ENCODE measurements at regions not wholly inside any gene's neighbourhood (a gene's known extent, or its start where the extent isn't known, plus 50 kb on each side); places are given as distances from the start of the nearest gene placed in this dataset.

- no peaks in the 10 kb centered on the region for H3K9me3 ChIP-seq (ENCODE audit: low read length)
- peak; percentile 26 for DNase-seq
- no peak for ATAC-seq
- no peak for TF ChIP-seq CTCF (conservative IDR thresholded peaks at IDR 0.05; ENCODE audit: low read depth, low read length)
- no peak for TF ChIP-seq EZH2 (IDR thresholded peaks at IDR 0.05; ENCODE audit: low read length, unreplicated experiment)
- TF ChIP-seq EZH2phosphoT487 (IDR thresholded peaks at IDR 0.05; ENCODE audit: borderline replicate concordance, low read length): no peak
- ChIA-PET CTCF (no interaction called here), POLR2A (ENCODE audit: unreplicated experiment) (no interaction called here)
- no peak overlapping the region for H3K4me2 ChIP-seq (ENCODE audit: low read length)
- H3K4me3 ChIP-seq (ENCODE audit: low read length): no peak overlapping the region
- BruUV-seq (replicated peaks): no TSS peak
- no peak overlapping the region for H2AFZ ChIP-seq (ENCODE audit: low read length)
- no peak overlapping the region for H3K27ac ChIP-seq (ENCODE audit: low read length)
- H3K9ac ChIP-seq (ENCODE audit: low read length): no peak overlapping the region
- H4K20me1 ChIP-seq (ENCODE audit: low read length): no peaks in the 10 kb centered on the region
- H3F3A ChIP-seq (ENCODE audit: low read length, unreplicated experiment): no peaks in the 10 kb centered on the region
- H3K27me3 ChIP-seq (ENCODE audit: low read length): peaks cover 78% of the 10 kb centered on the region
- H3K36me3 ChIP-seq (ENCODE audit: low read depth, low read length): no peaks in the 10 kb centered on the region
- H3K79me2 ChIP-seq (ENCODE audit: low read length): no peaks in the 10 kb centered on the region
- H3K4me1 ChIP-seq (ENCODE audit: insufficient read depth, low read length): no peaks in the 10 kb centered on the region
- no peaks in the 10 kb centered on the region for H3K9me2 ChIP-seq (replicated peaks; ENCODE audit: low read length)
- intact Hi-C loops (cut with micrococcal nuclease): no loop called here
Measured at GRCh38 chrX:30990361-30990760, 81.5 kb downstream of the FTHL17 start.

- Histone ChIP-seq H3K4me3 (ENCODE audit: low read length) (no peak overlapping the region), H3K9ac (ENCODE audit: low read length) (no peak overlapping the region), H3F3A (ENCODE audit: low read length, unreplicated experiment) (no peaks in the 10 kb centered on the region), H3K9me2 (replicated peaks; ENCODE audit: low read length) (no peaks in the 10 kb centered on the region), H3K9me3 (ENCODE audit: low read length) (no peaks in the 10 kb centered on the region), H3K4me2 (ENCODE audit: low read length) (no peak overlapping the region), H3K27ac (ENCODE audit: low read length) (no peak overlapping the region), H2AFZ (ENCODE audit: low read length) (no peak overlapping the region), H3K4me1 (ENCODE audit: insufficient read depth, low read length) (no peaks in the 10 kb centered on the region), H3K36me3 (ENCODE audit: low read depth, low read length) (no peaks in the 10 kb centered on the region), H4K20me1 (ENCODE audit: low read length) (no peaks in the 10 kb centered on the region), H3K27me3 (ENCODE audit: low read length) (peaks cover 68% of the 10 kb centered on the region), H3K79me2 (ENCODE audit: low read length) (no peaks in the 10 kb centered on the region)
- POLR2A ChIA-PET (ENCODE audit: unreplicated experiment): no interaction called here
- ATAC-seq (no peak), DNase-seq (no peak)
- intact Hi-C loops (cut with micrococcal nuclease): no loop called here
- CTCF ChIA-PET: no interaction called here
- no TSS peak for BruUV-seq (replicated peaks)
- TF ChIP-seq EZH2 (IDR thresholded peaks at IDR 0.05; ENCODE audit: low read length, unreplicated experiment): no peak
- no peak for TF ChIP-seq EZH2phosphoT487 (IDR thresholded peaks at IDR 0.05; ENCODE audit: borderline replicate concordance, low read length)
- TF ChIP-seq CTCF (conservative IDR thresholded peaks at IDR 0.05; ENCODE audit: low read depth, low read length): no peak
Measured at GRCh38 chrX:30982467-30982866, 89.4 kb downstream of the FTHL17 start.

- ChIA-PET CTCF (no interaction called here), POLR2A (ENCODE audit: unreplicated experiment) (no interaction called here)
- Histone ChIP-seq H3F3A (ENCODE audit: low read length, unreplicated experiment) (no peaks in the 10 kb centered on the region), H3K9me3 (ENCODE audit: low read length) (no peaks in the 10 kb centered on the region), H3K79me2 (ENCODE audit: low read length) (no peaks in the 10 kb centered on the region), H3K9me2 (replicated peaks; ENCODE audit: low read length) (no peaks in the 10 kb centered on the region), H3K4me3 (ENCODE audit: low read length) (no peak overlapping the region), H2AFZ (ENCODE audit: low read length) (no peak overlapping the region), H3K9ac (ENCODE audit: low read length) (no peak overlapping the region), H3K27ac (ENCODE audit: low read length) (no peak overlapping the region), H3K36me3 (ENCODE audit: low read depth, low read length) (no peaks in the 10 kb centered on the region), H3K4me1 (ENCODE audit: insufficient read depth, low read length) (no peaks in the 10 kb centered on the region), H3K27me3 (ENCODE audit: low read length) (peaks cover 72% of the 10 kb centered on the region), H4K20me1 (ENCODE audit: low read length) (no peaks in the 10 kb centered on the region), H3K4me2 (ENCODE audit: low read length) (no peak overlapping the region)
- DNase-seq (no peak), ATAC-seq (no peak)
- intact Hi-C loops (cut with micrococcal nuclease): no loop called here
- BruUV-seq (replicated peaks): no TSS peak
- no peak for TF ChIP-seq CTCF (conservative IDR thresholded peaks at IDR 0.05; ENCODE audit: low read depth, low read length)
- no peak for TF ChIP-seq EZH2phosphoT487 (IDR thresholded peaks at IDR 0.05; ENCODE audit: borderline replicate concordance, low read length)
- TF ChIP-seq EZH2 (IDR thresholded peaks at IDR 0.05; ENCODE audit: low read length, unreplicated experiment): no peak
Measured at GRCh38 chrX:30981968-30982367, 89.9 kb downstream of the FTHL17 start.

All from PC-3 (cell line).